ENCODE measurements at regions not wholly inside any gene's neighbourhood (a gene's known extent, or its start where the extent isn't known, plus 50 kb on each side); places are given as distances from the start of the nearest gene placed in this dataset.

- FAIRE-seq, result no peak
- Histone ChIP-seq H3K9me3 (replicated peaks; ENCODE audit: control insufficient read depth, insufficient read depth, low read length) (no peaks in the 10 kb centered on the region), H3K36me3 (ENCODE audit: control insufficient read depth in 2 of 2, insufficient read depth in 2 of 2, low read length in 1 of 2) (no peaks in the 10 kb centered on the region), H3K4me3 (no peak overlapping the region), H3K9ac (ENCODE audit: control insufficient read depth, insufficient read depth, low read length) (no peak overlapping the region), H3K27ac (ENCODE audit: control insufficient read depth, insufficient read depth) (no peak overlapping the region), H3K27me3 (replicated peaks in 1 of 2; ENCODE audit: control insufficient read depth in 2 of 2, insufficient read depth in 2 of 2, low read length in 1 of 2) (no peaks in the 10 kb centered on the region), H3K4me2 (ENCODE audit: control insufficient read depth, insufficient read depth) (no peak overlapping the region), H3K79me2 (ENCODE audit: control insufficient read depth, insufficient read depth, low read length) (no peaks in the 10 kb centered on the region), H3K4me1 (ENCODE audit: control insufficient read depth, insufficient read depth, low read length) (no peaks in the 10 kb centered on the region), H4K20me1 (ENCODE audit: control insufficient read depth, insufficient read depth) (no peaks in the 10 kb centered on the region), H2AFZ (ENCODE audit: control insufficient read depth, low read depth, low read length) (no peak overlapping the region)
- ChIA-PET SMC1A (ENCODE audit: uncharacterized antibody, unreplicated experiment) (no interaction called here), RAD21 (ENCODE audit: unreplicated experiment) (no interaction called here), CTCF (no interaction called here), POLR2A (no interaction called here)
- no peak for TF ChIP-seq NFXL1 (IDR thresholded peaks at IDR 0.05; ENCODE audit: borderline replicate concordance)
- TF ChIP-seq ATF7 (IDR thresholded peaks at IDR 0.05; ENCODE audit: low read depth), result no peak
- TF ChIP-seq, protein P1, sequence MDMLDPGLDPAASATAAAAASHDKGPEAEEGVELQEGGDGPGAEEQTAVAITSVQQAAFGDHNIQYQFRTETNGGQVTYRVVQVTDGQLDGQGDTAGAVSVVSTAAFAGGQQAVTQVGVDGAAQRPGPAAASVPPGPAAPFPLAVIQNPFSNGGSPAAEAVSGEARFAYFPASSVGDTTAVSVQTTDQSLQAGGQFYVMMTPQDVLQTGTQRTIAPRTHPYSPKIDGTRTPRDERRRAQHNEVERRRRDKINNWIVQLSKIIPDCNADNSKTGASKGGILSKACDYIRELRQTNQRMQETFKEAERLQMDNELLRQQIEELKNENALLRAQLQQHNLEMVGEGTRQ (IDR thresholded peaks at IDR 0.05; ENCODE audit: borderline replicate concordance, low read depth, low read length), result no peak
- TF ChIP-seq SPI1 (IDR thresholded peaks at IDR 0.05; ENCODE audit: borderline replicate concordance, insufficient read depth, low read depth, low read length), result no peak
- TF ChIP-seq ATF3 (IDR thresholded peaks at IDR 0.05; ENCODE audit: borderline replicate concordance, extremely low read depth, low read depth, low read length), result no peak
- TF ChIP-seq, protein P2, sequence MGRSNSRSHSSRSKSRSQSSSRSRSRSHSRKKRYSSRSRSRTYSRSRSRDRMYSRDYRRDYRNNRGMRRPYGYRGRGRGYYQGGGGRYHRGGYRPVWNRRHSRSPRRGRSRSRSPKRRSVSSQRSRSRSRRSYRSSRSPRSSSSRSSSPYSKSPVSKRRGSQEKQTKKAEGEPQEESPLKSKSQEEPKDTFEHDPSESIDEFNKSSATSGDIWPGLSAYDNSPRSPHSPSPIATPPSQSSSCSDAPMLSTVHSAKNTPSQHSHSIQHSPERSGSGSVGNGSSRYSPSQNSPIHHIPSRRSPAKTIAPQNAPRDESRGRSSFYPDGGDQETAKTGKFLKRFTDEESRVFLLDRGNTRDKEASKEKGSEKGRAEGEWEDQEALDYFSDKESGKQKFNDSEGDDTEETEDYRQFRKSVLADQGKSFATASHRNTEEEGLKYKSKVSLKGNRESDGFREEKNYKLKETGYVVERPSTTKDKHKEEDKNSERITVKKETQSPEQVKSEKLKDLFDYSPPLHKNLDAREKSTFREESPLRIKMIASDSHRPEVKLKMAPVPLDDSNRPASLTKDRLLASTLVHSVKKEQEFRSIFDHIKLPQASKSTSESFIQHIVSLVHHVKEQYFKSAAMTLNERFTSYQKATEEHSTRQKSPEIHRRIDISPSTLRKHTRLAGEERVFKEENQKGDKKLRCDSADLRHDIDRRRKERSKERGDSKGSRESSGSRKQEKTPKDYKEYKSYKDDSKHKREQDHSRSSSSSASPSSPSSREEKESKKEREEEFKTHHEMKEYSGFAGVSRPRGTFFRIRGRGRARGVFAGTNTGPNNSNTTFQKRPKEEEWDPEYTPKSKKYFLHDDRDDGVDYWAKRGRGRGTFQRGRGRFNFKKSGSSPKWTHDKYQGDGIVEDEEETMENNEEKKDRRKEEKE (IDR thresholded peaks at IDR 0.05), result no peak
- no peak for TF ChIP-seq RAD21 (IDR thresholded peaks at IDR 0.05; ENCODE audit: insufficient read depth, low read depth, low read length)
- TF ChIP-seq MEF2B (IDR thresholded peaks at IDR 0.05; ENCODE audit: partially characterized antibody, poor library complexity, severe bottlenecking), result no peak
- TF ChIP-seq TBL1XR1 (IDR thresholded peaks at IDR 0.05; ENCODE audit: low read depth, low read length), result no peak
- no peak for TF ChIP-seq CBX3 (IDR thresholded peaks at IDR 0.05; ENCODE audit: borderline replicate concordance, low read depth)
- no peak for TF ChIP-seq NFIC (IDR thresholded peaks at IDR 0.05; ENCODE audit: low read depth, low read length)
- TF ChIP-seq POLR2AphosphoS5 (IDR thresholded peaks at IDR 0.05; ENCODE audit: low read length), result no peak
- no peak for TF ChIP-seq NKRF (conservative IDR thresholded peaks at IDR 0.05)
- TF ChIP-seq CBFB (IDR thresholded peaks at IDR 0.05; ENCODE audit: low read depth), result no peak
- TF ChIP-seq ZNF24 (IDR thresholded peaks at IDR 0.05), result no peak
- TF ChIP-seq IKZF1 (conservative IDR thresholded peaks at IDR 0.05), result no peak
- no peak for TF ChIP-seq SP1 (IDR thresholded peaks at IDR 0.05; ENCODE audit: low read depth, low read length)
- no peak for TF ChIP-seq MAX (IDR thresholded peaks at IDR 0.05; ENCODE audit: low read depth, low read length)
- TF ChIP-seq BMI1 (IDR thresholded peaks at IDR 0.05; ENCODE audit: borderline replicate concordance), result no peak
- TF ChIP-seq CREM (IDR thresholded peaks at IDR 0.05; ENCODE audit: low read depth), result no peak
- intact Hi-C loops (cut with micrococcal nuclease; ENCODE audit: unreplicated experiment) (no loop called here), in situ Hi-C loops (cut with MboI) (no loop called here)
- no peak for ATAC-seq
- no TSS peak for BruUV-seq (replicated peaks)
- 40% methylated on average over 3 of the region's 3 CpGs for WGBS (ENCODE audit: insufficient coverage, insufficient replicate concordance, low lambda C conversion rate, missing lambda C conversion rate)
- DNase-seq (ENCODE audit: low read depth, low spot score), result no peak
Observed at GRCh38 chr5:144086295-144086694, 84.2 kb downstream of the YIPF5 start.

All from GM12878 (cell line).